B cell (primary cell): ENCODE measurements at regions not wholly inside any gene's neighbourhood (a gene's known extent, or its start where the extent isn't known, plus 50 kb on each side); places are given as distances from the start of the nearest gene placed in this dataset.

ENCODE experiments used
- ATAC-seq: fragments of 200-7000 bp; cut with Tn5 transposase; one replicate; pipeline ENCODE4 v1.10.0; 2021; ENCODE audit warnings: low read depth, mild to moderate bottlenecking, moderate number of reproducible peaks, moderate library complexity
- CTCF ChIA-PET: fragments of 350-600 bp; sonication (Branson Sonifier 250); formaldehyde crosslinking; loops from one replicate; lab custom pipeline; 2021; ENCODE audit warnings: antibody characterized with exemption, inconsistent platforms; lab: Charles Lee
- POLR2A ChIA-PET: fragments of 350-600 bp; sonication (Branson Sonifier 250); formaldehyde crosslinking; loops from one replicate; lab custom pipeline; 2021; ENCODE audit warnings: antibody characterized with exemption; lab: Charles Lee
- DNase-seq: peaks from one replicate; pipeline ENCODE4 v3.0.0; 2013
- H2AFZ ChIP-seq: 2 replicates; pipeline ENCODE4 v1.6.1; 2012; ENCODE audit warnings: mild to moderate bottlenecking, low read depth, low read length; ENCODE audit not compliant: insufficient read depth, poor library complexity, severe bottlenecking
- H3K27ac ChIP-seq, 2 donors: 1 replicate in 1 of 2; 2 replicates in 1 of 2; pipeline ENCODE4 v1.5.1; 2012 to 2013; ENCODE audit warnings: low read length in 2 of 2, mild to moderate bottlenecking in 2 of 2, moderate library complexity in 1 of 2
- H3K27me3 ChIP-seq, 4 experiments: fragments of 200-600 bp in 1 of 4; sonication (generic) in 1 of 4; replicated peaks in 1 of 4; 1 replicate in 2 of 4; 2 replicates in 2 of 4; pipeline versions ENCODE4 v1.6.1 to v1.7.0; 2013 to 2016; ENCODE audit warnings: low read length in 3 of 4, mild to moderate bottlenecking in 2 of 4, mixed read lengths in 1 of 4, moderate library complexity in 1 of 4; ENCODE audit not compliant: insufficient read depth in 4 of 4, control insufficient read depth in 3 of 4; ENCODE audit errors: control extremely low read depth in 1 of 4
- H3K36me3 ChIP-seq, 2 experiments: replicated peaks in 1 of 2; 1 replicate in 1 of 2; 2 replicates in 1 of 2; pipeline versions ENCODE4 v1.6.1 to v1.7.1; 2013; ENCODE audit warnings: low read length in 1 of 2; ENCODE audit not compliant: insufficient read depth in 2 of 2, control insufficient read depth in 1 of 2; ENCODE audit errors: control extremely low read depth in 1 of 2, extremely low read depth in 1 of 2
- H3K4me1 ChIP-seq, 2 donors: fragments of 200-600 bp in 1 of 2; sonication (generic) in 1 of 2; 1 replicate in 1 of 2; 2 replicates in 1 of 2; pipeline versions ENCODE4 v1.5.1 to v1.6.1; 2013 to 2017; ENCODE audit warnings: low read length in 2 of 2; ENCODE audit not compliant: control insufficient read depth in 2 of 2, insufficient read depth in 2 of 2
- H3K4me2 ChIP-seq: replicated peaks from 2 replicates; pipeline ENCODE3; 2012; ENCODE audit warnings: mild to moderate bottlenecking, low read depth, low read length; ENCODE audit not compliant: poor library complexity, severe bottlenecking
- H3K4me3 ChIP-seq, 5 experiments: fragments of 200-600 bp in 1 of 5; sonication (generic) in 1 of 5; 1 replicate in 3 of 5; 2 replicates in 2 of 5; pipeline versions ENCODE4 v1.5.1 to v1.7.0; 2011 to 2016; ENCODE audit warnings: low read length in 4 of 5, mild to moderate bottlenecking in 4 of 5, low read depth in 2 of 5, control low read depth in 1 of 5, moderate library complexity in 1 of 5; ENCODE audit not compliant: insufficient read depth in 1 of 5; ENCODE audit errors: control extremely low read depth in 1 of 5, extremely low read depth in 1 of 5
- H3K79me2 ChIP-seq: fragments of 200-600 bp; sonication (generic); one replicate; pipeline ENCODE4 v1.6.0; 2016; ENCODE audit warnings: low read length; ENCODE audit not compliant: control insufficient read depth, insufficient read depth
- H3K9ac ChIP-seq: fragments of 200-600 bp; sonication (generic); 2 replicates; pipeline ENCODE4 v1.6.1; 2017; ENCODE audit warnings: mild to moderate bottlenecking, low read length, moderate library complexity
- H3K9me3 ChIP-seq, 3 donors: one replicate each; pipeline versions ENCODE4 v1.6.1 to v1.7.1; 2013; ENCODE audit warnings: low read length in 2 of 3; ENCODE audit not compliant: control insufficient read depth in 2 of 3, insufficient read depth in 1 of 3; ENCODE audit errors: control extremely low read depth in 1 of 3
- H4K20me1 ChIP-seq: 2 replicates; pipeline ENCODE4 v1.6.0; 2012; ENCODE audit warnings: mild to moderate bottlenecking, low read length; ENCODE audit not compliant: insufficient read depth, control insufficient read depth, poor library complexity, severe bottlenecking
- H3K27ac Mint-ChIP-seq: one replicate; pipeline ENCODE4 v1.8.0; 2021; ENCODE audit warnings: mixed read lengths
- H3K27me3 Mint-ChIP-seq: one replicate; pipeline ENCODE4 v1.8.0; 2021; ENCODE audit warnings: mixed read lengths
- H3K4me1 Mint-ChIP-seq: one replicate; pipeline ENCODE4 v1.8.0; 2021; ENCODE audit warnings: mixed read lengths
- H3K4me3 Mint-ChIP-seq: one replicate; pipeline ENCODE4 v1.8.0; 2021; ENCODE audit warnings: mixed read lengths
- H3K9me3 Mint-ChIP-seq: one replicate; pipeline ENCODE4 v1.8.0; 2022; ENCODE audit warnings: mixed read lengths; ENCODE audit not compliant: insufficient read depth
- CTCF ChIP-seq: fragments of 200-600 bp; IDR thresholded peaks from one replicate; pipeline ENCODE4 v1.8.0; 2022; ENCODE audit warnings: antibody characterized with exemption, mild to moderate bottlenecking
- EZH2 ChIP-seq: IDR thresholded peaks from 2 replicates; pipeline ENCODE4 v1.6.1; 2012; ENCODE audit warnings: borderline replicate concordance, low read depth, mild to moderate bottlenecking, moderate library complexity, low read length; ENCODE audit not compliant: insufficient read depth, poor library complexity, severe bottlenecking
- WGBS: methylation state at CpG from one replicate; pipeline ENCODE4 v1.1.5; 2013; ENCODE audit warnings: missing lambda C conversion rate; ENCODE audit not compliant: insufficient coverage; 5-methylcytosine and 5-hydroxymethylcytosine counted together
- intact Hi-C: fragments of 100-400 bp; cut with micrococcal nuclease; formaldehyde crosslinking; loops from one replicate; pipeline ENCODE4 v1.10.0; 2022

- H3K9me3 ChIP-seq = peaks cover 0 to 9% (median 0%) of the 10 kb centered on the region in 3 donors
- CTCF ChIA-PET = no interaction called here
- TF ChIP-seq EZH2 (no peak), CTCF (no peak)
- no peaks in the 10 kb centered on the region for H3K79me2 ChIP-seq
- intact Hi-C loops = no loop called here
- no peak overlapping the region for H3K4me2 ChIP-seq
- H3K9me3 Mint-ChIP-seq = no peaks in the 10 kb centered on the region
- POLR2A ChIA-PET = no interaction called here
- no peak overlapping the region for H3K27ac Mint-ChIP-seq
- no peak overlapping the region for H3K9ac ChIP-seq
- H3K4me3 Mint-ChIP-seq = no peak overlapping the region
- H2AFZ ChIP-seq = no peak overlapping the region
- no peaks in the 10 kb centered on the region for H3K27me3 ChIP-seq
- no peaks in the 10 kb centered on the region for H3K4me1 ChIP-seq
- DNase-seq (no peak), ATAC-seq (no peak)
- H3K27ac ChIP-seq = no peak overlapping the region
- 65% methylated on average over 4 of the region's 4 CpGs for WGBS
- H3K4me1 Mint-ChIP-seq = no peaks in the 10 kb centered on the region
- H3K4me3 ChIP-seq = no peak overlapping the region
- no peaks in the 10 kb centered on the region for H3K36me3 ChIP-seq
- H3K27me3 Mint-ChIP-seq = peaks cover 11% of the 10 kb centered on the region
- H4K20me1 ChIP-seq = no peaks in the 10 kb centered on the region
Observed at GRCh38 chr11:115642660-115643059, 138.4 kb upstream of the CADM1 start.

GRCh38 chr11:115637599-115638241, 133.5 kb upstream of the CADM1 start:
- H3K27ac Mint-ChIP-seq = no peak overlapping the region
- H3K4me3 Mint-ChIP-seq = no peak overlapping the region
- Histone ChIP-seq H3K79me2 (no peaks in the 10 kb centered on the region), H2AFZ (no peak overlapping the region), H3K9ac (no peak overlapping the region), H3K36me3 (no peaks in the 10 kb centered on the region), H3K9me3 (peaks cover 0 to 5% (median 0%) of the 10 kb centered on the region in 3 donors), H3K4me2 (no peak overlapping the region), H3K27ac (no peak overlapping the region), H3K4me1 (no peaks in the 10 kb centered on the region), H3K4me3 (no peak overlapping the region), H3K27me3 (no peaks in the 10 kb centered on the region), H4K20me1 (no peaks in the 10 kb centered on the region)
- DNase-seq (no peak), ATAC-seq (no peak)
- WGBS = 58% methylated on average over 4 of the region's 8 CpGs
- TF ChIP-seq EZH2 = no peak
- TF ChIP-seq CTCF = no peak
- no peaks in the 10 kb centered on the region for H3K27me3 Mint-ChIP-seq
- H3K9me3 Mint-ChIP-seq = no peaks in the 10 kb centered on the region
- ChIA-PET POLR2A (no interaction called here), CTCF (no interaction called here)
- H3K4me1 Mint-ChIP-seq = no peaks in the 10 kb centered on the region
- intact Hi-C loops = no loop called here
